Activated T-helper 1 cell treated with anti-CD3 and anti-CD28 coated beads, Interleukin-12 subunit alpha, Interleukin-12 subunit beta, Interleukin-2, Interleukin-4 antibody, amounts not matched to agents 30 ng/mL and 10 ng/mL and 1 ng/mL, durations not matched to agents 14 hours and 24 hours and 36 hours (primary cell): ENCODE measurements at regions not wholly inside any gene's neighbourhood (a gene's known extent, or its start where the extent isn't known, plus 50 kb on each side); places are given as distances from the start of the nearest gene placed in this dataset.
"Not testable (repeated sequence)": the region's sequence is repeated elsewhere in the genome, so short reads cannot be mapped to it uniquely, and the experiment has no call there.

Experiments
- DNase-seq: peaks from one replicate; pipeline ENCODE4 v3.0.0; 2021; ENCODE audit warnings: low spot score
- H3K27ac Mint-ChIP-seq: one replicate; pipeline ENCODE4 v1.8.0; 2021; ENCODE audit warnings: mild to moderate bottlenecking, mixed read lengths
- H3K27me3 Mint-ChIP-seq: one replicate; pipeline ENCODE4 v1.8.0; 2022; ENCODE audit warnings: mild to moderate bottlenecking, moderate library complexity, mixed read lengths; ENCODE audit not compliant: insufficient read depth
- H3K36me3 Mint-ChIP-seq: one replicate; pipeline ENCODE4 v1.8.0; 2021; ENCODE audit warnings: low read depth, mixed read lengths
- H3K4me1 Mint-ChIP-seq: one replicate; pipeline ENCODE4 v1.8.0; 2021; ENCODE audit warnings: low read depth, mixed read lengths
- H3K4me3 Mint-ChIP-seq: one replicate; pipeline ENCODE4 v1.8.0; 2021; ENCODE audit warnings: mild to moderate bottlenecking, moderate library complexity, mixed read lengths
- H3K9me3 Mint-ChIP-seq: one replicate; pipeline ENCODE4 v1.8.0; 2021; ENCODE audit warnings: mixed read lengths
- intact Hi-C: fragments of 100-400 bp; cut with micrococcal nuclease; formaldehyde crosslinking; loops from one replicate; pipeline ENCODE4 v1.15.1; 2024

DNA sequence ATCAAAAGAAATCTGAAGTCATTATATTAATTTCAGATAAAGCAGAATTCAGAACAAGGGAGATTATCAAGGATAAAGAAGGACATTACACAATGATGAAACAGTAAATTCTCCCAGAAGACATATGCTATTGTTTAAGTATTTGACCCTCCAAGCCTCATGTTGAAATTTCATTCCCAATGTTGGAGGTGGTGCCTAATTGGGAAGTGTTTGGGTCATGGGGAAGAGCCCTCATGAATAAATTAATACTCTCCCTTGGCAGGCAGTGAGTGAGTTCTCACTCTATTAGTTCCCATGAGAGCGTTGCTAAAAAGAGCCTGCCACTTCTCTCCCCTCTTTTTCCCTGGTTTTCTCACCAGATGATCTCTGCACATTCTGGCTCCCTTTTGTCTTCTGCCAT, 249.9 kb upstream of the GRIA3 start:
- no peaks in the 10 kb centered on the region for H3K4me1 Mint-ChIP-seq
- intact Hi-C loops: no loop called here
- no peak overlapping the region for H3K4me3 Mint-ChIP-seq
- H3K36me3 Mint-ChIP-seq: no peaks in the 10 kb centered on the region
- H3K27me3 Mint-ChIP-seq: no peaks in the 10 kb centered on the region
- H3K27ac Mint-ChIP-seq: no peak overlapping the region
- no peak for DNase-seq
- H3K9me3 Mint-ChIP-seq: no peaks in the 10 kb centered on the region

- DNase-seq: no peak
- intact Hi-C loops: no loop called here
- Mint-ChIP-seq H3K4me1 (no peaks in the 10 kb centered on the region), H3K36me3 (no peaks in the 10 kb centered on the region), H3K27ac (no peak overlapping the region), H3K27me3 (no peaks in the 10 kb centered on the region), H3K4me3 (no peak overlapping the region), H3K9me3 (no peaks in the 10 kb centered on the region)
Observed at GRCh38 chrX:122940199-122940598, 243.9 kb upstream of the GRIA3 start.

DNA sequence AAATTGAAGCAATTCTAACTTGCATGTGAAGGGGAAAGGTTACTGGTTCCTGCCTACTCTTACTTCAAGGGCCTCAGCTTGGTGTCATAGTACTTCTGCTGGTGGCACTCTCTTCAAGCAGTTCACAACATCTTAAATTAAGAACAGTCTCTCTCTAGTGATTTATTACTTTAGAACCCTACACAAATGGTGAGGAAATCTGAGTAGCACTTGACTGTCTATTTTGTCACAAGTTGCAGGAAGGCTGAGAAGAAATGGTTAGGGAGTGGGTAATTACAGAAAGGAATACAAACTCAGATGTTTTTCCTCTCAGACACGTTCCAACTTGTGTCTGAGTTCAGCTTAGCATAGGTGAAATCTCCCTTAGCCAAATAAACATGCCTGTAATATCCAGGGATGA, 242.3 kb upstream of the GRIA3 start:
- Mint-ChIP-seq H3K27ac (no peak overlapping the region), H3K4me3 (no peak overlapping the region), H3K27me3 (no peaks in the 10 kb centered on the region), H3K36me3 (no peaks in the 10 kb centered on the region), H3K9me3 (no peaks in the 10 kb centered on the region), H3K4me1 (no peaks in the 10 kb centered on the region)
- intact Hi-C loops: no loop called here
- DNase-seq: no peak

- no peak overlapping the region for H3K4me3 Mint-ChIP-seq
- no peaks in the 10 kb centered on the region for H3K4me1 Mint-ChIP-seq
- intact Hi-C loops: no loop called here
- H3K27ac Mint-ChIP-seq: no peak overlapping the region
- no peaks in the 10 kb centered on the region for H3K9me3 Mint-ChIP-seq
- no peak for DNase-seq
- H3K27me3 Mint-ChIP-seq: no peaks in the 10 kb centered on the region
- no peaks in the 10 kb centered on the region for H3K36me3 Mint-ChIP-seq
Observed at GRCh38 chrX:122943918-122944317, 240.2 kb upstream of the GRIA3 start.

DNA sequence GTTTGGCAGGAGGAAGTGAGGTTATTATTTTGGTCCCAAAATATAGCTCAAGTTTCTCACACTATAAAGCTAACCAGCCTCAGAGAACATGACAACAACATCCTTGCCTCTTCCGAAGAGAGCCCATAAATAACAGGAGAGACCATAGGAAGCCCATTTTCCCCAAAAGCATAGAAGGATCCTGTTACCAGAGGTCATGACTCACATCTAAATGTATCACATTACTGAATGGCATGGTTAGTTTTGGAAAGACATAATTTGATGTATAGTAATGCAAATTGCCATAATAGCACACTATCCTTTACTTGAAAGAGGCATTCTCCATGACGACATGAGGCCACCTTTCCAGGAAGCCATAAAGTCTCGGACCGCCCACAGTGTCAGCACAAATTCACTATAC, 238.8 kb upstream of the GRIA3 start:
- intact Hi-C loops: no loop called here
- Mint-ChIP-seq H3K4me1 (no peaks in the 10 kb centered on the region), H3K9me3 (no peaks in the 10 kb centered on the region), H3K36me3 (no peaks in the 10 kb centered on the region), H3K27me3 (no peaks in the 10 kb centered on the region), H3K27ac (no peak overlapping the region), H3K4me3 (no peak overlapping the region)
- DNase-seq: no peak

- no peaks in the 10 kb centered on the region for H3K27me3 Mint-ChIP-seq
- no peak for DNase-seq
- no peak overlapping the region for H3K4me3 Mint-ChIP-seq
- intact Hi-C loops: no loop called here
- H3K9me3 Mint-ChIP-seq: no peaks in the 10 kb centered on the region
- no peak overlapping the region for H3K27ac Mint-ChIP-seq
- no peaks in the 10 kb centered on the region for H3K4me1 Mint-ChIP-seq
- no peaks in the 10 kb centered on the region for H3K36me3 Mint-ChIP-seq
Observed at GRCh38 chrX:122972604-122973003, 211.5 kb upstream of the GRIA3 start.

DNA sequence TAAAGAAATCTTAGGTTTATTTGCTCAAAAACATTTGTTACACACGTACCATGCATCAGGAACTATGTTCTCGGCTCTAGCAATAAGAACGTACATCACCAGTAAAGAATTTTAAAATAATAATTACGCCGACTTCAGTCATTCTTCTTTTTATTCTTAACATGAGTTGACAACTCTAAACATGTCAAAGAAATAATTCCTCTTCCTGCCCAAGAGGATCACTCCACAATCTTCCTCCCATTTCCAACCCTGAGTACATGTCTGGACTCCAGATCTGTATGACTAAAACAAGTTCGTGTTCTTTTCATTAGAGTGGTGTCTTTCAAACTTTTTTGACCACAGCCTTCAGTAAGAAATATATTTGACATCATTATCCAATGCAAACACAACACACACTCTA, 201.6 kb upstream of the GRIA3 start:
- intact Hi-C loops: no loop called here
- H3K27me3 Mint-ChIP-seq: no peaks in the 10 kb centered on the region

DNA sequence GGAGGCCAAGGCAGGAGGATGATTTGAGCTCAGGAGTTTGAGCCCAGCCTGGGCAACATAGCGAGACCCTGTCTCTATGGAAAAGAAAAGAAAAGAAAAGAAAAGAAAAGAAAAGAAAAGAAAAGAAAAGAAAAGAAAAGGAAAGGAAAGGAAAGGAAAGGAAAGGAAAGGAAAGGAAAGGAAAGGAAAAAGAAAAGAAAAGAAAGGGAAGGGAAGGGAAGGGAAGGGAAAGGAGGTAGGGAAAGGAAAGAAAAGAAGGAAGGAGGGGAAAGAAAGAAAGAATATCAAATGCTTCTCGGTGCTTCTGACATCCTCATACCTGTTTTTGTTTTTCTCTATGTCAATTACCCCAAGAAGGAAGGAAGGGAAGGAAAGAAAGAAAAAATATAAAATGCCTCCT, 181.2 kb upstream of the GRIA3 start:
- H3K36me3 Mint-ChIP-seq, H3K4me1 Mint-ChIP-seq, DNase-seq, intact Hi-C loops, H3K27me3 Mint-ChIP-seq, H3K4me3 Mint-ChIP-seq, H3K27ac Mint-ChIP-seq, H3K9me3 Mint-ChIP-seq: not testable (repeated sequence)

More for the DNA sequence above, 201.6 kb upstream of the GRIA3 start:
- H3K4me3 Mint-ChIP-seq: no peak overlapping the region
- no peaks in the 10 kb centered on the region for H3K4me1 Mint-ChIP-seq
- DNase-seq: no peak
- H3K9me3 Mint-ChIP-seq: no peaks in the 10 kb centered on the region
- H3K36me3 Mint-ChIP-seq: no peaks in the 10 kb centered on the region
- H3K27ac Mint-ChIP-seq: no peak overlapping the region

GRCh38 chrX:123013141-123013540, 170.9 kb upstream of the GRIA3 start:
- Mint-ChIP-seq H3K36me3 (no peaks in the 10 kb centered on the region), H3K27ac (no peak overlapping the region), H3K4me1 (no peaks in the 10 kb centered on the region), H3K27me3 (no peaks in the 10 kb centered on the region), H3K4me3 (no peak overlapping the region), H3K9me3 (peaks cover 11% of the 10 kb centered on the region)
- DNase-seq: no peak
- intact Hi-C loops: no loop called here

DNA sequence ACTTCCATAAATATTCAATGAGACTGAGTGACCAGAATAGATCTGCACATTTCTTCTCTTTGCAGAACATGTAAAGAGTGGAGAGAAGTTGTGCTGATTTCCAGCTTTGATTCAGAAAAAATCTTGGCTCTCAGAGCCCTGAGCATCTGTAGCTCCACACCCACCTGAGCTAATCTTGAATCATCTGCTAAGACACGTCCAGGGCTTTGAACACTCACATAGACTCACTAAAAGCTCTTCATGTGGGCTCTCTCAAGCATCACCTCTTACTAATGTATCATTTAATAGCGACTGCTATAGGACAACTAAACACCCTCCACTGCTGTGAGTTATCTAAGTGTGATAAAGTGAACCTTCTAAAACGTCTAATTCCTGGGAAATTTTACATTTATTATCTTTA, 147.7 kb upstream of the GRIA3 start:
- Mint-ChIP-seq H3K27ac (no peak overlapping the region), H3K36me3 (no peaks in the 10 kb centered on the region), H3K9me3 (no peaks in the 10 kb centered on the region), H3K4me3 (no peak overlapping the region), H3K4me1 (no peaks in the 10 kb centered on the region), H3K27me3 (no peaks in the 10 kb centered on the region)
- intact Hi-C loops: no loop called here
- DNase-seq: no peak

- intact Hi-C loops: no loop called here
- H3K36me3 Mint-ChIP-seq: no peaks in the 10 kb centered on the region
- H3K27me3 Mint-ChIP-seq: no peaks in the 10 kb centered on the region
Observed at GRCh38 chrX:123049071-123049625, 134.9 kb upstream of the GRIA3 start.

DNA sequence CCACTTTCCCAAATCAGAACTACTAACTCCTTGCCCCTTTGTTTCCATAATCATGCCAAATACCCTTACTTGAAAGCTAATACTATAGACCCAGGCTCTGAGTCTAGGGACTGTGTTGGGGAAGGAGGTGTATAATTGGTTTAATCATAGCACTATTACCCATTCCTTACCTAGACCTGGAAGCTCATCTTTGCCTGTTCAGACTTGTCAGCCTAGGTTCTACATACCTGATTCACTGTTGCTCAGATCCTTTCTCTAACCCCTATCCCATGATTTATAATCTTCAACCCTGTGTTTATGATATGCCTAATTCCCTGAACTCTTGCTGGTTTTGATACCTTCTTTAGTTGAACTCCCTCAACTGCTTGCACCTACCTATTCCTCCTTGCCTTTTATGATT, 123.1 kb upstream of the GRIA3 start:
- intact Hi-C loops: no loop called here
- Mint-ChIP-seq H3K27me3 (no peaks in the 10 kb centered on the region), H3K9me3 (no peaks in the 10 kb centered on the region), H3K36me3 (no peaks in the 10 kb centered on the region), H3K27ac (no peak overlapping the region), H3K4me3 (no peak overlapping the region), H3K4me1 (no peaks in the 10 kb centered on the region)
- no peak for DNase-seq

More at GRCh38 chrX:123049071-123049625, 134.9 kb upstream of the GRIA3 start:
- H3K27ac Mint-ChIP-seq: no peak overlapping the region
- DNase-seq: no peak
- H3K4me3 Mint-ChIP-seq: no peak overlapping the region
- H3K4me1 Mint-ChIP-seq: no peaks in the 10 kb centered on the region
- no peaks in the 10 kb centered on the region for H3K9me3 Mint-ChIP-seq

DNA sequence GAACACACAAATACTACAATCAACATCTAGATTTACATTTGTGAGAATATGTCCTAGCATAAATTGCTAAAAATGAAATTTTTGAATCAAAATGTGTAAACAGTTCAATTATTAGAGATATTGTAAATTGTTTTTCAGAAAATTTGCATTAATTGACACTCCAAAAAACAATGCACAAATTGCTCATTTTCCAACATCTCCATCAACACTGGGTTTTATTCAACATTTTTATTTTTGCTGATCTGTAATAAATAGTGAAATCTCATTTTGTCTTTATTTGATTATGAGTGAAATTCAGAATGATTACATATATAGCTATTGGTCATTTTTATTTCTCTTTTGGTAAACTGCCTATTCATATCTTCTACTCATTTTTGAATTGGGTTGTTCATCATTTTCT, 120.0 kb upstream of the GRIA3 start:
- intact Hi-C loops: no loop called here
- Mint-ChIP-seq H3K4me1 (no peaks in the 10 kb centered on the region), H3K4me3 (no peak overlapping the region), H3K36me3 (no peaks in the 10 kb centered on the region), H3K27ac (no peak overlapping the region), H3K9me3 (no peaks in the 10 kb centered on the region), H3K27me3 (no peaks in the 10 kb centered on the region)
- no peak for DNase-seq

DNA sequence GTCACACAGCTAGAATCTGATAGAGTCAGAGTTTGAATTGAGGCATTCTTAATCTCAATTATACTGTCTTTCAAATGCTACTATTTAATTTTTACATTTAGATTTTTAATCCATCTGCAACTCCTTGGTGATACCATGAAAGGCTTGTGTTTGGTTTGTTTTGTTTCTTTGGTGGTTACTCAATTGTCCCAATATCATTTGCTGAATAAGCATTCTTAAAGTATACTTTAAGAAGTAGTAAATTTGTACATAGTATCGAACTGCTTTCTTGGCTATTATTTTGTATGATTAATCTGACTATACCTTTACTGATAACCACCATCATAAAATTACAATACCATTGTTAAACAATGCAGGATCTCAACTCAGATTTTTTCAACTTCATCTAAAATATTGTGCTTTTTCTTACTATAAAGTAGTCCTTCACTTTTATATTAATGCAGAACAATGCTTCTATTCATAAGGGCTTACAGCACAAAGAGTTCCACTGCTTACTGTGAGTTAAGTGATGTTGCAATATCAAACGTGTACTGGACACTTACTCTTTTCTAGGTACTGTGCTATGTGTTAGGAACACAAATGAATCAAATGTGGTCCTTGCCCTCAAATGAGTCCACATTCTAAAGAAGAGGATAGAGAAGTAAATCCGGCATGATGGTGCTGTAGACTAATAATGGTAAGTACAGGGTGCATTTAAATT, 111.2 kb upstream of the GRIA3 start:
- H3K9me3 Mint-ChIP-seq: no peaks in the 10 kb centered on the region
- DNase-seq: no peak
- no peak overlapping the region for H3K4me3 Mint-ChIP-seq
- no peaks in the 10 kb centered on the region for H3K27me3 Mint-ChIP-seq
- intact Hi-C loops: no loop called here
- no peaks in the 10 kb centered on the region for H3K4me1 Mint-ChIP-seq
- no peak overlapping the region for H3K27ac Mint-ChIP-seq
- H3K36me3 Mint-ChIP-seq: no peaks in the 10 kb centered on the region
